Subcutaneous abdominal adipose tissue (tissue), 5 donors: ENCODE measurements at regions not wholly inside any gene's neighbourhood (a gene's known extent, or its start where the extent isn't known, plus 50 kb on each side); places are given as distances from the start of the nearest gene placed in this dataset.

Experiments
- H3K27ac ChIP-seq: one replicate; pipeline ENCODE4 v1.7.0; 2013; ENCODE audit warnings: low read depth, mild to moderate bottlenecking, inconsistent platforms, low read length, moderate library complexity
- H3K27me3 ChIP-seq, 5 donors: one replicate each; pipeline ENCODE4 v1.7.0; 2013; ENCODE audit warnings: low read length in 5 of 5, inconsistent platforms in 1 of 5; ENCODE audit not compliant: control insufficient read depth in 5 of 5, insufficient read depth in 4 of 5
- H3K36me3 ChIP-seq, 5 donors: one replicate each; pipeline ENCODE4 v1.7.0; 2013; ENCODE audit warnings: low read length in 5 of 5; ENCODE audit not compliant: control insufficient read depth in 5 of 5, insufficient read depth in 5 of 5
- H3K4me1 ChIP-seq, 5 donors: one replicate each; pipeline ENCODE4 v1.7.0; 2013; ENCODE audit warnings: low read length in 5 of 5, mild to moderate bottlenecking in 3 of 5, moderate library complexity in 1 of 5; ENCODE audit not compliant: control insufficient read depth in 5 of 5, insufficient read depth in 5 of 5
- H3K4me3 ChIP-seq, 5 donors: one replicate each; pipeline ENCODE4 v1.7.0; 2013; ENCODE audit warnings: low read length in 5 of 5, low read depth in 1 of 5
- H3K9ac ChIP-seq, 5 donors: one replicate each; pipeline ENCODE4 v1.7.0; 2013; ENCODE audit warnings: low read length in 5 of 5, mild to moderate bottlenecking in 4 of 5, moderate library complexity in 3 of 5
- H3K9me3 ChIP-seq, 5 donors: one replicate each; pipeline ENCODE4 v1.7.0; 2013; ENCODE audit warnings: low read length in 5 of 5; ENCODE audit not compliant: control insufficient read depth in 5 of 5
- donor health status: healthy.
- donor health status: healthy.
- donor health status: healthy.
- donor health status: healthy.
- donor health status: healthy.

DNA sequence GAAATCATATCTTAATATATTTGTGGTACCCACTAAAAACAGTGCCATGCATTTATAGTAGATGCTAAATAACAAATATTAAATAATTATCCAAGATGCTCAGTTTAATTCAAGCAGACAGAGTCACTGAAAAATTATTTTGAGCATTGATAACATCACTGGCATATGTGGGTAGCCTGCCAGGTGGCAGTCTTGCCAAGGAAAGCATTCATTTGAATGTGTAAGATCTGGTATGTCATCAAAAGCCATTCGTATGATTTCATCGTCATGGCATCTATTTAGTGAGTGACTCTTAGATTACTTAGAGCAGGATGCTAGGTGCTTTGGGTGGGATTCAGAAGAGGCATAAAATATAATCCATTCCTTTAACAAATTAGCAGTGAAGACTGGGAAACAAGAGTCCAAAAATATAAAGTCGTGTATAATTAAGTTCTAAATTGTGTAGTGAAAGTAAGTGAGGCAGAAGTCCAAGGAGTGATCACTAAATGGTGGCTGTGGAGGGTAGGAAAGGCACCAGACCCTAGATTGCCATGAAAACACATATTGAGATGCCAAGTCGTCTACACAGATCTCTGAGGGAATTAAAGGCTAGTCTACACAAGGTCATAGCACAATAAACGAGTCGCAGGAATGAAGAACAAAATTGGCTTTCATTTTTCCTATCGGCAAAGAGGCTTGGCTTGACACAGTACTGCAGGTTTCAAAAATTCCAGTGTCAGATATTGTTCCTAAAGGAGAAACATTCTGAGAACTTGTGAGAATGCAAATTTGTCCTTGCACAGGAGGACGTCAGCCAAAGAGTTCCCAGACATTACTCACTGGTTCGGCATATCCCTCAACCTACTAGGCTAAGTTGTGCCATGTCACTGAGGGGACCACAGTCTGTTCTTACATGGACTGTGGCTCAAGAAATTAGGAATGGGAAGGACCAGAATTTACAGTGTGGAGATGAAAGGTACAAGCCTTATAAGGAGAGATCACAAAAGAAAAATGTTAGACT is 130.8 kb downstream of the LYPLAL1 start:
- Histone ChIP-seq H3K9ac (no peak overlapping the region), H3K9me3 (peaks cover 0 to 6% (median 0%) of the 10 kb centered on the region in 5 donors), H3K27ac (no peak overlapping the region), H3K36me3 (peaks cover 0 to 2% (median 0%) of the 10 kb centered on the region in 5 donors), H3K4me1 (peaks cover 0 to 12% (median under 1%) of the 10 kb centered on the region in 5 donors), H3K4me3 (no peak overlapping the region), H3K27me3 (no peaks in the 10 kb centered on the region)

DNA sequence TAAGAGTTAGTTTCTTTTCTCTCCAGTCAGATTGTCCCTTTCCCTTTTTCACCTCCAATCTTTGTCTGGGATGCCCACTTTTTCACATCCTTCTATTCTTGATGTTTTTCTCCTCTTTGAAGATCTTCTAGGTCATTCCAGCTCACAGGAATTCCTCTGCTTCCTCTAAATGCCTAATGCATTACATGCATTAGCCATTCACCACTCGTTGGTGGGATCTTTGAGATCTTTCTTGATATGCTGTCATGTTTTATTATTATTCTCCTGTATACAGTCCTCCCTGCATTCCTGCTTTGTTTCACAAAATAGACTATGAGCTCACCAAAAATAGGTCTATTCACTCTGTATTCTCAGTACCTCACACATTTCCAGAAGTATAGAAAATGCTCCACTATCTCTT is 129.0 kb downstream of the LYPLAL1 start:
- H3K9me3 ChIP-seq, result peaks cover 0 to 6% (median 0%) of the 10 kb centered on the region in 5 donors
- H3K36me3 ChIP-seq, result no peaks in the 10 kb centered on the region
- H3K27me3 ChIP-seq, result no peaks in the 10 kb centered on the region
- peaks cover 0 to 23% (median 4%) of the 10 kb centered on the region in 5 donors for H3K4me1 ChIP-seq
- H3K4me3 ChIP-seq, result no peak overlapping the region
- no peak overlapping the region for H3K27ac ChIP-seq
- H3K9ac ChIP-seq, result no peak overlapping the region

DNA sequence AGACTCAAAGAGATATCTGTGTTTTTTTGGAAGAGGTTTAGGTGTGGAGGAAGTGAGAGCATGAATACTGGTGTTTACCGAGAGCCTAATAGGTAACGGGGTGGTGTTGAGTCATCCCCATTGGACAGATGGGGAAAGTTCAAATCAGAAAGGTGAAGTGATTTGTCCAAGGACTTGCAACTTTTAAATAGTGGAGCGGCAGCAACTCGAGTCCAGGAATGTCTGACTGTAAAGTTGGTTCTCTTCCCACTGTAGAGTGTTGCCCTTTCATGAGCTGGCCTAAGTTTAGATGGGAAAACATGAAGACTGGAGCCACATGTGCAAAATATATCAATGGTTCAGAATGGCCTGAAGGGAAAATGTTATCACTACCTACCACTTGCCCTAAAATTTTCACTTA is 125.7 kb downstream of the LYPLAL1 start:
- H3K9me3 ChIP-seq, result no peaks in the 10 kb centered on the region
- peak overlapping the region; percentile 38 for H3K27ac ChIP-seq
- no peak overlapping the region for H3K9ac ChIP-seq
- H3K4me3 ChIP-seq, result no peak overlapping the region
- no peaks in the 10 kb centered on the region for H3K27me3 ChIP-seq
- H3K4me1 ChIP-seq, result peaks cover 0 to 18% (median 4%) of the 10 kb centered on the region in 5 donors
- peaks cover 0 to 4% (median 0%) of the 10 kb centered on the region in 5 donors for H3K36me3 ChIP-seq

DNA sequence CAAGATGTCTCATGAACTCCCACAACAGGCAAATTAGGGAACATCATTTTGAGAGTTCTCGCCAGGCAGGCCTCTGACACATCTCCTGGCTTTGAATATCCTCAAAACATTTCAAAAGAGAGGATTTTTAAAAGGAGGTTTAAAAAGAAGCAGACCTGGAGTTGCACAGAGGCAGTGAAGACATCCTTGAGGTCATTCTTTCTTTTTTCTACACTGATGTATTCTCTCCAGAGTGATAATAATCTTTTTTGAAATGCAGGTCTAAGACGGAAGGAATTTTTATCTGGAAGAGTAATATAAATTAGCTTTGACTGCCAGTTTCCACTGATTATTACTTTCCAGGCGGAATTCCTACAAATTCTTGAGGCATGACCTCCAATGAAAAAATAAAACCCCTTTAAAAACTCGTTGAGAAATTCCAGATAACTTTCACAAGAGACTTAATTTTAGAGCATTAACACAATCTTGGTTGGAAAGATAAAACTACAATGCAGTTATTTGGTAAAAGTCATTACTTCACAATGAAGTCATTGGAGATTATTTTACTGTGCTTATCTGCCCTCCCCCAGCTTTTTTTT is 125.0 kb downstream of the LYPLAL1 start:
- Histone ChIP-seq H3K4me3 (no peak overlapping the region), H3K36me3 (peaks cover 0 to 4% (median 0%) of the 10 kb centered on the region in 5 donors), H3K27ac (peak overlapping the region; percentile 38), H3K9ac (no peak overlapping the region), H3K4me1 (peaks cover 0 to 14% (median under 1%) of the 10 kb centered on the region in 5 donors), H3K9me3 (no peaks in the 10 kb centered on the region), H3K27me3 (no peaks in the 10 kb centered on the region)

DNA sequence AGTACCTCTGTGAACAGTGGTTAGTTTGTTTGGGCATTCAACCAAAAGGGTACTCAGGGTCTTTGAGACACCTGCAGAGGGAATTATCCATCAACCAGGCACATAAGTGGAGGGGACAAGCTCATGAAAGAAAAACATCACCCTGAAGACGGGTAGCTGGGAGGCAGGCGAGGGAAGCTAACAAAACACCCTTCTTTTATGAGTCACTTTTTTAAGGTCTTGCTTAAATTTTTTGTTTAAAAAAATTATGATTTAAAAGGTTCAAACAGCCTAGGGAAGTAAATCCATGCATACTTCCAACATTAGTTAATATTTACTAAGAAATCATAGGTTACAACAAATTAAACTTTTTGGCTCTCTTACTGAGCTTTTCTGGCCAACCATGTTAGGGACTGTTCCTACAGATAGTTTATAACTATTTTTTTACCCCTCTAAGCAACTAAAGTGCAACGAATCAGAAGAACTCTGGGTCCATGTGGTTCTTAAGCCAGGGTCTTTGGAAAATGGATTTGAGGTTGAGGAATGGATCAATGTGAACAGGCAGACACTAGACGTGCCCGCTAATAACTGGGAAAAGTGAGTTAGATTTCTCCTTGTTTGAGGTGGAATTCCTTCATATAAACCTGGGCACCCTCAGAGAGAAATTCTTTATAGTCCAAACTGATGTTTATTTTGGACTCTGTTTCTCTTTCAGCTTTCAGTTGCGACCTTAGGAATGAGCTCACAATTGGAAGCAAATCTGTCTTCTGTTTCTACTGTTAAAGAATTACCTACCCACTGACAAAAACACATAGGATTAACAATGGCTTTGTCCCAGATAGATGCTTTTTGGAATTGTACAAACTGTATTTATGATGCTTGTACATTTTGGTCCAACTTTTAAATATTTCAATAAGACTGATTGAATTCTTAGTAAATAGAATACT is 123.0 kb downstream of the LYPLAL1 start:
- no peak overlapping the region for H3K27ac ChIP-seq

DNA sequence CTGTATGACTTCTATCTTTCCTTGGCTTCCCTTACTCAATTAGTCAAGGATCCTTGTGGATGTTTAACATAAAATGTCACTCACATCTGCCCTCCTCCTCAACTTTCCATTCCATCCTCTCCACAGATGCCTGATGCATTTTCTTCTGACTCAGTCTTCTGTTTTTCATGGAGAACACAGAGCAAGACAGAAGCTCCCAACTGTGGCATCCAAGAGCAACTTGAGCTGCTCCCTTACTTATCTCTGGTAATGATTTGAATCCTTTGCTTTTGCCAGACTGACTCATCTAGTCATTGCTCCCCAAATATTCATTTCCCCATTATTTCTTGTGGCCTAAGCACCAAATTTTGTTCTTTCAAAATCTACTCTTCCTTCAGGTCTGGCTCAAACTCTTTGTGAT is 120.6 kb downstream of the LYPLAL1 start:
- H3K27ac ChIP-seq, result no peak overlapping the region
- no peaks in the 10 kb centered on the region for H3K9me3 ChIP-seq
- H3K36me3 ChIP-seq, result peaks cover 0 to 4% (median 0%) of the 10 kb centered on the region in 5 donors
- no peak overlapping the region for H3K4me3 ChIP-seq
- H3K4me1 ChIP-seq, result peaks cover 0 to 8% (median 0%) of the 10 kb centered on the region in 5 donors
- no peaks in the 10 kb centered on the region for H3K27me3 ChIP-seq
- H3K9ac ChIP-seq, result no peak overlapping the region

More for the DNA sequence above, 123.0 kb downstream of the LYPLAL1 start:
- Histone ChIP-seq H3K36me3 (peaks cover 0 to 4% (median 0%) of the 10 kb centered on the region in 5 donors), H3K4me1 (peaks cover 0 to 14% (median 0%) of the 10 kb centered on the region in 5 donors), H3K27me3 (no peaks in the 10 kb centered on the region), H3K9me3 (no peaks in the 10 kb centered on the region), H3K9ac (no peak overlapping the region), H3K4me3 (no peak overlapping the region)

DNA sequence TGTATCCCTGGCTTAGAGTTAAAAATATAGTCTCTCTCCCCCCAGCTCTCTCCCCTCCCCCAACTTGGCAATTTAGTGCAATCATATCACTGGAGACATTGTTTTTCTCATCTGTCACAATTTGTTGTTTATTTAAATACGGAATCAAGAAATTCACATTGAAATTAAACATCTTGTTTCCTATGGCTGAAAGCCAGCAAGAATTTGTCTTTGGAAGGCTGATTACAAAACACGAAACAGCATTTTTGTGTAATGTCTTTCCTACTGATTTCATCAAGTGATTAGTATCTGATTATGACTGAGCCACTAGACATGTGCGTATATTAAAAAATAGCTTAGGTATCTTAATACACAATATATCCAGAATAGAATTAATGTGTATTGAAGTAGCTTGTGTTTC is 119.7 kb downstream of the LYPLAL1 start:
- Histone ChIP-seq H3K27ac (no peak overlapping the region), H3K4me1 (no peaks in the 10 kb centered on the region)

DNA sequence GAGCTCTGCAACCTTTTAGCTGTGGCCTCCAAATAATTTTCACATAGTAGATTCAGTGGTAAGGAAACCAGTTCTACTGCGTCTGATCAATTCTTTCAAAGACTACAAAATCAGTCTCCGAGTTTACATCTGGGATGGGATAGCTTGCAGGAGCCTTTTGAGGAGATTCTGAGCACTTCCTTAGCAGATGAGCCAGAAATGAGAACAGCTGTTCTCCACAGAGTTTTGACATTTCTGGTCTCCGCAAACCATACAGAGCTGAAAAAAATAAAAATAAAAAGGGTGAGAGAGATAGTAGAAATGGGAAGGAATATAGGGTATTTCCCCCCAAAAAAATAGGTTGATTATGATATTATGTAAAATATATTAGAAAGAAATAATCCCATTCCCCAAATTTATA is 119.3 kb downstream of the LYPLAL1 start:
- no peak overlapping the region for H3K27ac ChIP-seq
- no peaks in the 10 kb centered on the region for H3K27me3 ChIP-seq
- no peaks in the 10 kb centered on the region for H3K4me1 ChIP-seq
- H3K4me3 ChIP-seq, result no peak overlapping the region
- H3K36me3 ChIP-seq, result peaks cover 0 to 4% (median 0%) of the 10 kb centered on the region in 5 donors
- no peak overlapping the region for H3K9ac ChIP-seq
- H3K9me3 ChIP-seq, result no peaks in the 10 kb centered on the region

More for the DNA sequence above, 119.7 kb downstream of the LYPLAL1 start:
- H3K9me3 ChIP-seq, result no peaks in the 10 kb centered on the region
- H3K36me3 ChIP-seq, result peaks cover 0 to 4% (median 0%) of the 10 kb centered on the region in 5 donors
- H3K9ac ChIP-seq, result no peak overlapping the region
- no peaks in the 10 kb centered on the region for H3K27me3 ChIP-seq
- H3K4me3 ChIP-seq, result no peak overlapping the region

DNA sequence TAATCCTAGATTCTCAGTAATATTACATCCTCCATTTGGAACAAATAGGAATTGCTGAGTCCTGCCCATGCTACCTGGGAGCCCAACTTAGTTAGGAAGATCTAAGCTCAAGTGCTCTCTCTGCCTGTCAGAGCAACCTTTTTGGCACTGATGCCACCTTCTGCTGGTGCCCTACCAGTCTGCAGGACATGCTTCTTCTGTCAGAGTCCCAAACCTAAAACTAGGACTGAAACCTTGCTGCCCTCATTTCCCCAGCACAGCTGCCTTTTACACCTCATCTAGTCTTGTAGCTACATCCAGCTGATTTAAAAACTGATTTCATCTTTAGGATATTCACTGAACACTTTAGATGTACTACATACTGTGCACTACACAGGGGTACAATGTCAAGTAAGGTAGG is 118.7 kb downstream of the LYPLAL1 start:
- H3K27ac ChIP-seq, result no peak overlapping the region
- no peaks in the 10 kb centered on the region for H3K27me3 ChIP-seq
- peaks cover 0 to 4% (median 0%) of the 10 kb centered on the region in 5 donors for H3K36me3 ChIP-seq
- H3K9ac ChIP-seq, result no peak overlapping the region
- H3K4me1 ChIP-seq, result no peaks in the 10 kb centered on the region
- no peak overlapping the region for H3K4me3 ChIP-seq
- no peaks in the 10 kb centered on the region for H3K9me3 ChIP-seq
